ENCODE measurements at regions not wholly inside any gene's neighbourhood (a gene's known extent, or its start where the extent isn't known, plus 50 kb on each side); places are given as distances from the start of the nearest gene placed in this dataset.

DNA sequence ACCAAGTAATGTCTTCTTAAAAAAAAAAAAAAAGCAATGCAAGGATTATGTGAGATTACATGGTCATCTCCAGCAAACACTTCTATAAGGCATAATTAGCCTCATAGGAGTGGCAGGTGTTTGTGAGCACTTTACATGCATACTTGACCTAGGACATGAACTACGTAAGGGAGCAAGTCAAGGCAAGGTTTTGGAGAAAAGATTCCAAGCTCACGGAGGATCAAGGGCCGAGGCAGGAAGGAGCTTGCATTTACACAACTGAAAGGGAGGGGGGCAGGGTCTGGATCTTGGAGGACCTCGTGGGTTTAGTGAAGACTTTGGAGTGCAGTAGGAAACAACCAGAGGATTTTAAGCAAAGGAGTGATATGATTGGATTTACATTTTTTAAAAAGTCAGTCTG, 112.5 kb downstream of the CCER1 start:
- Histone ChIP-seq H3K9ac (ENCODE audit: low read length) (no peak overlapping the region), H3K36me3 (ENCODE audit: insufficient read depth, low read length) (no peaks in the 10 kb centered on the region), H3K27ac (ENCODE audit: low read length) (no peak overlapping the region), H3F3A (ENCODE audit: insufficient read depth, low read length, poor library complexity, severe bottlenecking) (no peaks in the 10 kb centered on the region), H3K4me2 (ENCODE audit: low read length) (no peak overlapping the region), H3K4me3 (ENCODE audit: low read length) (no peak overlapping the region), H4K20me1 (ENCODE audit: insufficient read depth) (no peaks in the 10 kb centered on the region), H3K27me3 (ENCODE audit: insufficient read depth, low read depth, low read length) (no peaks in the 10 kb centered on the region), H3K79me2 (replicated peaks; ENCODE audit: insufficient read depth, low read length) (no peaks in the 10 kb centered on the region), H3K9me2 (ENCODE audit: insufficient read depth, low read length) (no peaks in the 10 kb centered on the region), H2AFZ (ENCODE audit: low read depth, low read length) (no peak overlapping the region), H3K9me3 (ENCODE audit: low read length) (no peaks in the 10 kb centered on the region)
- TF ChIP-seq RAD21 (conservative IDR thresholded peaks at IDR 0.05) (no peak), EZH2 (IDR thresholded peaks at IDR 0.05; ENCODE audit: borderline replicate concordance, insufficient read depth, low read length, poor library complexity, severe bottlenecking) (no peak), EP300 (conservative IDR thresholded peaks at IDR 0.05; ENCODE audit: poor library complexity, severe bottlenecking) (no peak), MXI1 (conservative IDR thresholded peaks at IDR 0.05; ENCODE audit: poor library complexity, severe bottlenecking) (no peak), TAF1 (IDR thresholded peaks at IDR 0.05; ENCODE audit: low read depth) (no peak), SMC3 (conservative IDR thresholded peaks at IDR 0.05; ENCODE audit: poor library complexity) (no peak), POLR2AphosphoS5 (IDR thresholded peaks at IDR 0.05) (no peak)
- TF ChIP-seq, protein P1, sequence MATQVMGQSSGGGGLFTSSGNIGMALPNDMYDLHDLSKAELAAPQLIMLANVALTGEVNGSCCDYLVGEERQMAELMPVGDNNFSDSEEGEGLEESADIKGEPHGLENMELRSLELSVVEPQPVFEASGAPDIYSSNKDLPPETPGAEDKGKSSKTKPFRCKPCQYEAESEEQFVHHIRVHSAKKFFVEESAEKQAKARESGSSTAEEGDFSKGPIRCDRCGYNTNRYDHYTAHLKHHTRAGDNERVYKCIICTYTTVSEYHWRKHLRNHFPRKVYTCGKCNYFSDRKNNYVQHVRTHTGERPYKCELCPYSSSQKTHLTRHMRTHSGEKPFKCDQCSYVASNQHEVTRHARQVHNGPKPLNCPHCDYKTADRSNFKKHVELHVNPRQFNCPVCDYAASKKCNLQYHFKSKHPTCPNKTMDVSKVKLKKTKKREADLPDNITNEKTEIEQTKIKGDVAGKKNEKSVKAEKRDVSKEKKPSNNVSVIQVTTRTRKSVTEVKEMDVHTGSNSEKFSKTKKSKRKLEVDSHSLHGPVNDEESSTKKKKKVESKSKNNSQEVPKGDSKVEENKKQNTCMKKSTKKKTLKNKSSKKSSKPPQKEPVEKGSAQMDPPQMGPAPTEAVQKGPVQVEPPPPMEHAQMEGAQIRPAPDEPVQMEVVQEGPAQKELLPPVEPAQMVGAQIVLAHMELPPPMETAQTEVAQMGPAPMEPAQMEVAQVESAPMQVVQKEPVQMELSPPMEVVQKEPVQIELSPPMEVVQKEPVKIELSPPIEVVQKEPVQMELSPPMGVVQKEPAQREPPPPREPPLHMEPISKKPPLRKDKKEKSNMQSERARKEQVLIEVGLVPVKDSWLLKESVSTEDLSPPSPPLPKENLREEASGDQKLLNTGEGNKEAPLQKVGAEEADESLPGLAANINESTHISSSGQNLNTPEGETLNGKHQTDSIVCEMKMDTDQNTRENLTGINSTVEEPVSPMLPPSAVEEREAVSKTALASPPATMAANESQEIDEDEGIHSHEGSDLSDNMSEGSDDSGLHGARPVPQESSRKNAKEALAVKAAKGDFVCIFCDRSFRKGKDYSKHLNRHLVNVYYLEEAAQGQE (IDR thresholded peaks at IDR 0.05; ENCODE audit: borderline replicate concordance), result no peak
- TF ChIP-seq, protein P2, sequence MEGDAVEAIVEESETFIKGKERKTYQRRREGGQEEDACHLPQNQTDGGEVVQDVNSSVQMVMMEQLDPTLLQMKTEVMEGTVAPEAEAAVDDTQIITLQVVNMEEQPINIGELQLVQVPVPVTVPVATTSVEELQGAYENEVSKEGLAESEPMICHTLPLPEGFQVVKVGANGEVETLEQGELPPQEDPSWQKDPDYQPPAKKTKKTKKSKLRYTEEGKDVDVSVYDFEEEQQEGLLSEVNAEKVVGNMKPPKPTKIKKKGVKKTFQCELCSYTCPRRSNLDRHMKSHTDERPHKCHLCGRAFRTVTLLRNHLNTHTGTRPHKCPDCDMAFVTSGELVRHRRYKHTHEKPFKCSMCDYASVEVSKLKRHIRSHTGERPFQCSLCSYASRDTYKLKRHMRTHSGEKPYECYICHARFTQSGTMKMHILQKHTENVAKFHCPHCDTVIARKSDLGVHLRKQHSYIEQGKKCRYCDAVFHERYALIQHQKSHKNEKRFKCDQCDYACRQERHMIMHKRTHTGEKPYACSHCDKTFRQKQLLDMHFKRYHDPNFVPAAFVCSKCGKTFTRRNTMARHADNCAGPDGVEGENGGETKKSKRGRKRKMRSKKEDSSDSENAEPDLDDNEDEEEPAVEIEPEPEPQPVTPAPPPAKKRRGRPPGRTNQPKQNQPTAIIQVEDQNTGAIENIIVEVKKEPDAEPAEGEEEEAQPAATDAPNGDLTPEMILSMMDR (IDR thresholded peaks at IDR 0.05; ENCODE audit: poor library complexity, severe bottlenecking), result no peak

- Histone ChIP-seq H3K27me3 (ENCODE audit: insufficient read depth, low read depth, low read length) (no peaks in the 10 kb centered on the region), H3K79me2 (replicated peaks; ENCODE audit: insufficient read depth, low read length) (no peaks in the 10 kb centered on the region), H3K36me3 (ENCODE audit: insufficient read depth, low read length) (no peaks in the 10 kb centered on the region), H4K20me1 (ENCODE audit: insufficient read depth) (no peaks in the 10 kb centered on the region), H3K4me3 (ENCODE audit: low read length) (no peak overlapping the region), H3K9ac (ENCODE audit: low read length) (no peak overlapping the region), H3K27ac (ENCODE audit: low read length) (no peak overlapping the region), H3K4me2 (ENCODE audit: low read length) (no peak overlapping the region), H3K9me3 (ENCODE audit: low read length) (no peaks in the 10 kb centered on the region), H3K9me2 (ENCODE audit: insufficient read depth, low read length) (no peaks in the 10 kb centered on the region), H3F3A (ENCODE audit: insufficient read depth, low read length, poor library complexity, severe bottlenecking) (no peaks in the 10 kb centered on the region), H2AFZ (ENCODE audit: low read depth, low read length) (no peak overlapping the region)
- TF ChIP-seq MXI1 (conservative IDR thresholded peaks at IDR 0.05; ENCODE audit: poor library complexity, severe bottlenecking), result no peak
- TF ChIP-seq EP300 (conservative IDR thresholded peaks at IDR 0.05; ENCODE audit: poor library complexity, severe bottlenecking), result no peak
- no peak for TF ChIP-seq EZH2 (IDR thresholded peaks at IDR 0.05; ENCODE audit: borderline replicate concordance, insufficient read depth, low read length, poor library complexity, severe bottlenecking)
- TF ChIP-seq, protein P2 (IDR thresholded peaks at IDR 0.05; ENCODE audit: poor library complexity, severe bottlenecking), result no peak
- no peak for TF ChIP-seq RAD21 (conservative IDR thresholded peaks at IDR 0.05)
- no peak for TF ChIP-seq SMC3 (conservative IDR thresholded peaks at IDR 0.05; ENCODE audit: poor library complexity)
- TF ChIP-seq TAF1 (IDR thresholded peaks at IDR 0.05; ENCODE audit: low read depth), result no peak
- TF ChIP-seq, protein P1 (IDR thresholded peaks at IDR 0.05; ENCODE audit: borderline replicate concordance), result no peak
- no peak for TF ChIP-seq POLR2AphosphoS5 (IDR thresholded peaks at IDR 0.05)
These were observed 113.6 kb downstream of the CCER1 start for GRCh38 chr12:90841336-90841735.

All from neural cell (in vitro differentiated cells).